HEK293T (cell line): ENCODE measurements at regions not wholly inside any gene's neighbourhood (a gene's known extent, or its start where the extent isn't known, plus 50 kb on each side); places are given as distances from the start of the nearest gene placed in this dataset.

Experiments
- BHLHE40 ChIP-seq: fragments of 450-650 bp; IDR thresholded peaks from 2 replicates; pipeline ENCODE4 v1.6.1; 2016; ENCODE audit warnings: mild to moderate bottlenecking, moderate library complexity, borderline replicate concordance
- CTBP1 ChIP-seq: fragments of 450-650 bp; IDR thresholded peaks from 2 replicates; pipeline ENCODE4 v1.6.1; 2016; ENCODE audit warnings: borderline replicate concordance
- ELF4 ChIP-seq: fragments of 450-650 bp; IDR thresholded peaks from 2 replicates; pipeline ENCODE4 v1.6.1; 2017; ENCODE audit warnings: antibody characterized with exemption
- FOXA1 ChIP-seq: fragments of 450-650 bp; IDR thresholded peaks from 2 replicates; pipeline ENCODE4 v1.6.1; 2016; ENCODE audit warnings: mild to moderate bottlenecking
- FOXK2 ChIP-seq: fragments of 450-650 bp; IDR thresholded peaks from 2 replicates; pipeline ENCODE4 v1.6.1; 2016; ENCODE audit warnings: mild to moderate bottlenecking
- FOXM1 ChIP-seq: fragments of 450-650 bp; IDR thresholded peaks from 2 replicates; pipeline ENCODE4 v1.6.1; 2017; ENCODE audit warnings: mild to moderate bottlenecking, borderline replicate concordance
- L3MBTL2 ChIP-seq: fragments of 450-650 bp; conservative IDR thresholded peaks from 2 replicates; pipeline ENCODE4 v1.6.1; 2016; ENCODE audit warnings: mild to moderate bottlenecking
- NFRKB ChIP-seq: fragments of 450-650 bp; IDR thresholded peaks from 2 replicates; pipeline ENCODE4 v1.6.1; 2016; ENCODE audit warnings: mild to moderate bottlenecking, moderate library complexity
- SP1 ChIP-seq: fragments of 450-650 bp; IDR thresholded peaks from 2 replicates; pipeline ENCODE4 v1.6.1; 2017
- ZNF384 ChIP-seq: fragments of 450-650 bp; IDR thresholded peaks from 2 replicates; pipeline ENCODE4 v1.6.1; 2016
- TF ChIP-seq, protein P1 (sequence below): fragments of 450-650 bp; IDR thresholded peaks from 2 replicates; pipeline ENCODE4 v1.6.1; 2016

DNA sequence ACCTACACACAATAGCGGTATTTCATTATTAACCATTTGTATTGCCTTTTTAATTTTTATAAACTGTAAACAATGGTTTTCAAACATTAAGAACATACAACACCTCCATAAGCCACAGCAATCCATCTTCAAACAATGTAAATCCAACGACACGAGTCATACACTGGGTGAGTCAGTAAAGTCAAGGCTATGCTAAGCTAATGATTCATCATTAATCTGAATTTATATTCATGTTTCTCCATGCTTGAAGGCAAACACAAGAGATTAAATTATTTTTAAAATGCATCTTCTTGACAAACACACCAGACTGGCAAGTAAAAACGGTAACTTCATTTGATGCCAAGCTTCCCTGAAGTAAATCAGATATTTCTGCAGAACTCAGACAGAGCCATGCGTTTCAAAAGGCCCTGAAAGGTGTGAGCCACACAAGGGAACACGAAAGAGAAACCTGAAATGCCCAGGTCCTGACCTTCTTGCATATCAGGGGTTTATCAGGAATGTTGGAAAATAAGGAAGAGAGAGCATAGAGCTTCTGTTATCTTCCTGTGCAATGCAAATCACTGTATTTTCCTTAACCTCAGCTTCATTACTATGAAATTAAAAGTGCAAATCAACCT, 162.5 kb downstream of the ALDH8A1 start:
- TF ChIP-seq FOXA1 = no peak
- TF ChIP-seq ELF4 = no peak
- TF ChIP-seq SP1 = no peak
- no peak for TF ChIP-seq L3MBTL2
- TF ChIP-seq NFRKB = no peak
- TF ChIP-seq ZNF384 = no peak
- no peak for TF ChIP-seq BHLHE40
- no peak for TF ChIP-seq FOXK2
- no peak for TF ChIP-seq FOXM1
- no peak for TF ChIP-seq CTBP1
- TF ChIP-seq, protein P1, sequence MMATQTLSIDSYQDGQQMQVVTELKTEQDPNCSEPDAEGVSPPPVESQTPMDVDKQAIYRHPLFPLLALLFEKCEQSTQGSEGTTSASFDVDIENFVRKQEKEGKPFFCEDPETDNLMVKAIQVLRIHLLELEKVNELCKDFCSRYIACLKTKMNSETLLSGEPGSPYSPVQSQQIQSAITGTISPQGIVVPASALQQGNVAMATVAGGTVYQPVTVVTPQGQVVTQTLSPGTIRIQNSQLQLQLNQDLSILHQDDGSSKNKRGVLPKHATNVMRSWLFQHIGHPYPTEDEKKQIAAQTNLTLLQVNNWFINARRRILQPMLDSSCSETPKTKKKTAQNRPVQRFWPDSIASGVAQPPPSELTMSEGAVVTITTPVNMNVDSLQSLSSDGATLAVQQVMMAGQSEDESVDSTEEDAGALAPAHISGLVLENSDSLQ = no peak
